ACC112 (cell line): ENCODE measurements at regions not wholly inside any gene's neighbourhood (a gene's known extent, or its start where the extent isn't known, plus 50 kb on each side); places are given as distances from the start of the nearest gene placed in this dataset.
A peak's percentile ranks its signal among the peaks of the same experiment; 100 is the strongest.
"Not testable (repeated sequence)": the region's sequence is repeated elsewhere in the genome, so short reads cannot be mapped to it uniquely, and the experiment has no call there.

ENCODE experiments used
- H2AFZ ChIP-seq: fragments of 200-600 bp; sonication (generic); one replicate; pipeline ENCODE4 v1.6.0; 2017; ENCODE audit warnings: antibody characterized with exemption, low read length; ENCODE audit not compliant: unreplicated experiment
- H3K27ac ChIP-seq: fragments of 200-600 bp; sonication (generic); 2 replicates; pipeline ENCODE4 v1.5.1; 2014; ENCODE audit warnings: low read depth, mild to moderate bottlenecking, antibody characterized with exemption, low read length, moderate library complexity
- H3K27me3 ChIP-seq: fragments of 200-600 bp; sonication (generic); 2 replicates; pipeline ENCODE4 v1.6.1; 2014; ENCODE audit warnings: mild to moderate bottlenecking, antibody characterized with exemption, low read length, moderate library complexity, mixed read lengths; ENCODE audit not compliant: insufficient read depth
- H3K36me3 ChIP-seq: fragments of 200-600 bp; sonication (generic); 2 replicates; pipeline ENCODE4 v1.6.1; 2016; ENCODE audit warnings: mild to moderate bottlenecking, antibody characterized with exemption, low read length, moderate library complexity, mixed read lengths; ENCODE audit not compliant: insufficient read depth
- H3K4me1 ChIP-seq: fragments of 200-600 bp; sonication (generic); one replicate; pipeline ENCODE4 v1.6.1; 2016; ENCODE audit warnings: low read length, mixed read lengths; ENCODE audit not compliant: insufficient read depth, unreplicated experiment, control insufficient read depth
- H3K4me3 ChIP-seq: fragments of 200-600 bp; sonication (generic); 2 replicates; pipeline ENCODE4 v1.5.1; 2014; ENCODE audit warnings: mild to moderate bottlenecking, low read depth, low read length
- H3K79me2 ChIP-seq: fragments of 200-600 bp; sonication (generic); one replicate; pipeline ENCODE4 v1.6.0; 2016; ENCODE audit warnings: low read length; ENCODE audit not compliant: control insufficient read depth, unreplicated experiment, insufficient read depth

- H3K36me3 ChIP-seq, result no peaks in the 10 kb centered on the region
- no peak overlapping the region for H3K27ac ChIP-seq
- no peaks in the 10 kb centered on the region for H3K27me3 ChIP-seq
- H3K4me3 ChIP-seq, result no peak overlapping the region
- H2AFZ ChIP-seq, result no peak overlapping the region
- no peaks in the 10 kb centered on the region for H3K79me2 ChIP-seq
- H3K4me1 ChIP-seq, result peaks cover 2% of the 10 kb centered on the region
These were observed 68.0 kb downstream of the LUZP4 start for GRCh38 chrX:115357326-115358120.

- not testable (repeated sequence) for H3K79me2 ChIP-seq, H3K4me1 ChIP-seq, H3K27ac ChIP-seq, H3K27me3 ChIP-seq, H2AFZ ChIP-seq, H3K36me3 ChIP-seq, H3K4me3 ChIP-seq
These were observed 70.0 kb downstream of the LUZP4 start for GRCh38 chrX:115359508-115359907.

GRCh38 chrX:115360220-115360781 lies 70.8 kb downstream of the LUZP4 start:
- no peaks in the 10 kb centered on the region for H3K36me3 ChIP-seq
- H3K27me3 ChIP-seq, result no peaks in the 10 kb centered on the region
- H3K27ac ChIP-seq, result no peak overlapping the region
- no peak overlapping the region for H2AFZ ChIP-seq
- H3K4me3 ChIP-seq, result no peak overlapping the region
- H3K4me1 ChIP-seq, result peaks cover 2% of the 10 kb centered on the region
- H3K79me2 ChIP-seq, result no peaks in the 10 kb centered on the region

- H2AFZ ChIP-seq, result no peak overlapping the region
- H3K36me3 ChIP-seq, result no peaks in the 10 kb centered on the region
These were observed 73.0 kb downstream of the LUZP4 start for GRCh38 chrX:115362334-115363095.

GRCh38 chrX:115363372-115363771 lies 73.9 kb downstream of the LUZP4 start:
- no peak overlapping the region for H3K27ac ChIP-seq
- no peaks in the 10 kb centered on the region for H3K27me3 ChIP-seq

More at GRCh38 chrX:115362334-115363095, 73.0 kb downstream of the LUZP4 start:
- H3K4me3 ChIP-seq, result no peak overlapping the region
- H3K27me3 ChIP-seq, result no peaks in the 10 kb centered on the region
- peaks cover 2% of the 10 kb centered on the region for H3K4me1 ChIP-seq
- H3K27ac ChIP-seq, result no peak overlapping the region
- H3K79me2 ChIP-seq, result no peaks in the 10 kb centered on the region

GRCh38 chrX:115363897-115364296 lies 74.4 kb downstream of the LUZP4 start:
- H3K4me1 ChIP-seq, result no peaks in the 10 kb centered on the region
- H2AFZ ChIP-seq, result no peak overlapping the region
- no peak overlapping the region for H3K4me3 ChIP-seq
- no peaks in the 10 kb centered on the region for H3K79me2 ChIP-seq
- H3K36me3 ChIP-seq, result no peaks in the 10 kb centered on the region
- H3K27ac ChIP-seq, result no peak overlapping the region
- H3K27me3 ChIP-seq, result no peaks in the 10 kb centered on the region

More at GRCh38 chrX:115363372-115363771, 73.9 kb downstream of the LUZP4 start:
- H2AFZ ChIP-seq, result no peak overlapping the region
- H3K4me1 ChIP-seq, result no peaks in the 10 kb centered on the region
- no peaks in the 10 kb centered on the region for H3K79me2 ChIP-seq
- H3K36me3 ChIP-seq, result no peaks in the 10 kb centered on the region
- H3K4me3 ChIP-seq, result no peak overlapping the region

- no peaks in the 10 kb centered on the region for H3K27me3 ChIP-seq
- no peaks in the 10 kb centered on the region for H3K4me1 ChIP-seq
- no peaks in the 10 kb centered on the region for H3K79me2 ChIP-seq
- no peak overlapping the region for H3K27ac ChIP-seq
- H3K36me3 ChIP-seq, result no peaks in the 10 kb centered on the region
- no peak overlapping the region for H3K4me3 ChIP-seq
- H2AFZ ChIP-seq, result no peak overlapping the region
These were observed 75.2 kb downstream of the LUZP4 start for GRCh38 chrX:115364670-115365069.

- H2AFZ ChIP-seq, result no peak overlapping the region
- no peaks in the 10 kb centered on the region for H3K79me2 ChIP-seq
- no peaks in the 10 kb centered on the region for H3K27me3 ChIP-seq
- no peaks in the 10 kb centered on the region for H3K36me3 ChIP-seq
- H3K4me1 ChIP-seq, result no peaks in the 10 kb centered on the region
- no peak overlapping the region for H3K27ac ChIP-seq
- no peak overlapping the region for H3K4me3 ChIP-seq
These were observed 77.0 kb downstream of the LUZP4 start for GRCh38 chrX:115366535-115366934.

- Histone ChIP-seq H3K4me1 (peaks cover 5% of the 10 kb centered on the region), H3K27me3 (no peaks in the 10 kb centered on the region), H3K36me3 (no peaks in the 10 kb centered on the region), H2AFZ (peak overlapping the region; percentile 25), H3K79me2 (no peaks in the 10 kb centered on the region), H3K4me3 (no peak overlapping the region), H3K27ac (no peak overlapping the region)
These were observed 77.9 kb downstream of the LUZP4 start for GRCh38 chrX:115367455-115367854.

GRCh38 chrX:115367951-115368350 lies 78.4 kb downstream of the LUZP4 start:
- Histone ChIP-seq H2AFZ (peak overlapping the region; percentile 50), H3K4me3 (no peak overlapping the region), H3K27ac (no peak overlapping the region), H3K4me1 (peaks cover 10% of the 10 kb centered on the region), H3K79me2 (no peaks in the 10 kb centered on the region), H3K27me3 (no peaks in the 10 kb centered on the region), H3K36me3 (no peaks in the 10 kb centered on the region)
